OCI-LY3 (cell line): ENCODE measurements at regions not wholly inside any gene's neighbourhood (a gene's known extent, or its start where the extent isn't known, plus 50 kb on each side); places are given as distances from the start of the nearest gene placed in this dataset.

Experiments
- H2AFZ ChIP-seq: fragments of 200-600, 300-600 bp; shearing (Covaris generic); 2 replicates; pipeline ENCODE4 v1.6.0; 2014; ENCODE audit warnings: antibody characterized with exemption, low read depth, low read length
- H3K27ac ChIP-seq: fragments of 200-600, 300-600 bp; sonication (generic); 2 replicates; pipeline ENCODE4 v1.5.1; 2014; ENCODE audit warnings: mild to moderate bottlenecking, low read length, moderate library complexity, mixed read lengths
- H3K27me3 ChIP-seq: fragments of 200-600, 300-600 bp; sonication (generic); 2 replicates; pipeline ENCODE4 v1.6.1; 2014; ENCODE audit warnings: low read depth, low read length, mixed read lengths
- H3K36me3 ChIP-seq: fragments of 200-600, 300-600 bp; sonication (generic); replicated peaks from 2 replicates; pipeline ENCODE3; 2014; ENCODE audit warnings: low read depth, low read length, mixed read lengths
- H3K4me1 ChIP-seq: fragments of 300-600, 200-600 bp; sonication (generic); 2 replicates; pipeline ENCODE4 v1.6.1; 2014; ENCODE audit warnings: low read length, mixed read lengths
- H3K4me2 ChIP-seq: fragments of 200-600, 300-600 bp; sonication (generic); 2 replicates; pipeline ENCODE4 v1.6.1; 2014; ENCODE audit warnings: low read length, mixed read lengths
- H3K4me3 ChIP-seq: fragments of 300-600, 200-600 bp; sonication (generic); 2 replicates; pipeline ENCODE4 v1.5.1; 2014; ENCODE audit warnings: antibody characterized with exemption, mild to moderate bottlenecking, low read length, moderate library complexity
- H3K79me2 ChIP-seq: fragments of 300-600, 200-600 bp; shearing (Covaris generic); 2 replicates; pipeline ENCODE4 v1.6.1; 2014; ENCODE audit warnings: mild to moderate bottlenecking, low read length, mixed read lengths
- H3K9ac ChIP-seq: fragments of 300-600, 200-600 bp; shearing (Covaris generic); 2 replicates; pipeline ENCODE4 v1.6.0; 2014; ENCODE audit warnings: mild to moderate bottlenecking, low read length, moderate library complexity
- H3K9me3 ChIP-seq: fragments of 200-600, 300-600 bp; shearing (Covaris generic); 2 replicates; pipeline ENCODE4 v1.6.1; 2014; ENCODE audit warnings: low read length, mixed read lengths; ENCODE audit not compliant: insufficient read depth
- H4K20me1 ChIP-seq: fragments of 200-600, 300-600 bp; sonication (generic); 2 replicates; pipeline ENCODE4 v1.6.1; 2016; ENCODE audit warnings: low read length, mixed read lengths; ENCODE audit not compliant: insufficient read depth
- EZH2phosphoT487 ChIP-seq: fragments of 200-600 bp; shearing (Covaris generic); IDR thresholded peaks from 2 replicates; pipeline ENCODE4 v1.6.1; 2018; ENCODE audit warnings: antibody characterized with exemption, mixed run types, low read depth
- TF ChIP-seq, protein P1 (sequence below): fragments of 200-600, 300-600 bp; sonication (generic); IDR thresholded peaks from 2 replicates; pipeline ENCODE4 v1.5.1; 2014; ENCODE audit warnings: antibody characterized with exemption, low read length, low read depth

DNA sequence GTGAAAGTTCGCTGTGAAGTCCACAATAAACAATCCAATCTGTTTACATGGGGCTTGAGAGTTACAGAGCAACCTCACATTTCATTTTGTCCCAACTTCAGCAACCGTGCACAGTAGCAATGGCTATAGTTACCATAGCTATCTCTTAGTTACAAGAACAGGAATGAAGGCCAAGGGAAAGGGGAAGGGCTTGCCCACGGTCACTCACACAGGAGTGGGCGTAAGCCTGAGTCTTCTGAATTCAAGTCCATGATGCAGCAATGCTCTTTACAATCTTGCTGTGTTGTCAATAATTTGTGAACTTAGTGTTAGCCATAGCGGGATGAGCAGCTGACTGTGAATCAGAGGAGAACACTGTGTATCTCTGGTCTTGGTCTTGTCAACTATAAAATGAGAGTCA lies 102.9 kb downstream of the ADAMTS15 start:
- no peaks in the 10 kb centered on the region for H3K36me3 ChIP-seq
- H3K4me2 ChIP-seq: no peak overlapping the region
- H3K9ac ChIP-seq: no peak overlapping the region
- no peaks in the 10 kb centered on the region for H3K9me3 ChIP-seq
- peaks cover 18% of the 10 kb centered on the region for H3K27me3 ChIP-seq
- TF ChIP-seq EZH2phosphoT487: no peak
- TF ChIP-seq, protein P1, sequence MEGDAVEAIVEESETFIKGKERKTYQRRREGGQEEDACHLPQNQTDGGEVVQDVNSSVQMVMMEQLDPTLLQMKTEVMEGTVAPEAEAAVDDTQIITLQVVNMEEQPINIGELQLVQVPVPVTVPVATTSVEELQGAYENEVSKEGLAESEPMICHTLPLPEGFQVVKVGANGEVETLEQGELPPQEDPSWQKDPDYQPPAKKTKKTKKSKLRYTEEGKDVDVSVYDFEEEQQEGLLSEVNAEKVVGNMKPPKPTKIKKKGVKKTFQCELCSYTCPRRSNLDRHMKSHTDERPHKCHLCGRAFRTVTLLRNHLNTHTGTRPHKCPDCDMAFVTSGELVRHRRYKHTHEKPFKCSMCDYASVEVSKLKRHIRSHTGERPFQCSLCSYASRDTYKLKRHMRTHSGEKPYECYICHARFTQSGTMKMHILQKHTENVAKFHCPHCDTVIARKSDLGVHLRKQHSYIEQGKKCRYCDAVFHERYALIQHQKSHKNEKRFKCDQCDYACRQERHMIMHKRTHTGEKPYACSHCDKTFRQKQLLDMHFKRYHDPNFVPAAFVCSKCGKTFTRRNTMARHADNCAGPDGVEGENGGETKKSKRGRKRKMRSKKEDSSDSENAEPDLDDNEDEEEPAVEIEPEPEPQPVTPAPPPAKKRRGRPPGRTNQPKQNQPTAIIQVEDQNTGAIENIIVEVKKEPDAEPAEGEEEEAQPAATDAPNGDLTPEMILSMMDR: no peak
- no peak overlapping the region for H2AFZ ChIP-seq
- peaks cover 5% of the 10 kb centered on the region; the same call in 1 of the 2 replicates for H3K4me1 ChIP-seq
- no peaks in the 10 kb centered on the region for H4K20me1 ChIP-seq
- H3K27ac ChIP-seq: no peak overlapping the region
- H3K4me3 ChIP-seq: no peak overlapping the region
- H3K79me2 ChIP-seq: no peaks in the 10 kb centered on the region

DNA sequence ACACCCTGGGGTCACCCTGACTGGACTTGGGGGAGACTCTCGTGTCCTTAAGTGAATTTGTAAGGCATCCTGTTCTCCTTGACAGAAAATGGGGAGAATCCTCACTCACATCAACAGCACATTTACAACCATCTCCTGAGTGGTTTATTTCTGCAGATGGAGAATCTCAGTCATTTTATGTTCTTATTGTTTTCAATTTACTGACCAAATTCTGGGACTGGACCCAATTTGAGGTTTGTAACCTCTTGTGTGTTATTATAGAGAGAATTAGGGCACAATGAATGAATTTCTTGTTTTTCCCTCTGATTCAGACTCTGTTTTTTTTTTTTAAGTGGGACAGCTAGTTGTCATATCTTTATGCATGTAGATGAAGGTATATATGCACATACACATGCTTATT lies 104.9 kb downstream of the ADAMTS15 start:
- peaks cover 5% of the 10 kb centered on the region; the same call in 1 of the 2 replicates for H3K4me1 ChIP-seq
- H3K27ac ChIP-seq: no peak overlapping the region
- H3K79me2 ChIP-seq: no peaks in the 10 kb centered on the region
- H2AFZ ChIP-seq: no peak overlapping the region
- H3K4me2 ChIP-seq: no peak overlapping the region
- no peaks in the 10 kb centered on the region for H4K20me1 ChIP-seq
- H3K4me3 ChIP-seq: no peak overlapping the region
- no peak for TF ChIP-seq EZH2phosphoT487
- TF ChIP-seq, protein P1: no peak
- no peaks in the 10 kb centered on the region for H3K9me3 ChIP-seq
- no peak overlapping the region for H3K9ac ChIP-seq
- peaks cover 18% of the 10 kb centered on the region for H3K27me3 ChIP-seq
- H3K36me3 ChIP-seq: no peaks in the 10 kb centered on the region

DNA sequence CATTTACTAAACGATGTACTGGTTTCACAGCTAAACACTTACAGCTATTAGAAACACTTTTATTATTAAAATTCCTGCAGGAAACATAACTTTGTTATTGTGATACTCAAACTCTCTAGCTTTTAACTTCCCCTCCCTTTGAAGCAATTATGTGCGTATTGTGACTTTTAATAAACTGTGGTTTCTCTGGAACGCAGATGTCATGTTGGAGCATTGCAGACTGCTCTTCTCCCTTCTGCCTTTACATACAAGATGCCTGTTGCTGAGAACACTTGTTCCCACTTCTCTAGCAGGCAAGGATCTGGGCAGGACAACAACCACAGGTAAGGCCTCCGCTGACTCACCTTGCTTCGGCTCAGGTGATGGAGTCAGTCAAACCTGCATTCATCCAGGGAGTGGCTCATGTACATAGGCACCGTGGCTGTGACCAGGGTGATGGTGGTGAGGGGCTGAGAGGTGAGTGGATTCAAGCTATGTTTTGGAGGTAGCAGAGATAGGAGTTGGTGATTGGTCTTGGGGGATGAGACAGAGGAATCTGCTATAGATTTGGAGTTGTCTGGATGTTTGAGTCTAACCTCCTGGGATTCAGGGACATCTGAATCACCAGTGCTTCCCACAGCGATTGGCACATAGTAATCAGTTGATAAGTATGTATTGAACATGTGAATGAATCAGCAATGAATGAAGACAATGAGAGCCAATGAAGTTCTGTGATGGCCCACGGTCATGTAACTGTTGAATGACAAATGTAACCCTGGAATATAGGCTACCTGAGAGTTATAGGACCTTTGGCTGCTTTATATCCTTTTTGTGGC lies 106.0 kb downstream of the ADAMTS15 start:
- H3K9me3 ChIP-seq: no peaks in the 10 kb centered on the region
- H2AFZ ChIP-seq: no peak overlapping the region
- no peaks in the 10 kb centered on the region for H3K79me2 ChIP-seq
- peaks cover 11% of the 10 kb centered on the region; the same call in 1 of the 2 replicates for H3K27me3 ChIP-seq
- H3K9ac ChIP-seq: no peak overlapping the region
- no peak overlapping the region for H3K4me3 ChIP-seq
- H4K20me1 ChIP-seq: no peaks in the 10 kb centered on the region
- H3K36me3 ChIP-seq: no peaks in the 10 kb centered on the region
- H3K4me2 ChIP-seq: no peak overlapping the region
- no peak overlapping the region for H3K27ac ChIP-seq
- TF ChIP-seq EZH2phosphoT487: no peak
- TF ChIP-seq, protein P1: no peak
- H3K4me1 ChIP-seq: peaks cover 5% of the 10 kb centered on the region; the same call in 1 of the 2 replicates

DNA sequence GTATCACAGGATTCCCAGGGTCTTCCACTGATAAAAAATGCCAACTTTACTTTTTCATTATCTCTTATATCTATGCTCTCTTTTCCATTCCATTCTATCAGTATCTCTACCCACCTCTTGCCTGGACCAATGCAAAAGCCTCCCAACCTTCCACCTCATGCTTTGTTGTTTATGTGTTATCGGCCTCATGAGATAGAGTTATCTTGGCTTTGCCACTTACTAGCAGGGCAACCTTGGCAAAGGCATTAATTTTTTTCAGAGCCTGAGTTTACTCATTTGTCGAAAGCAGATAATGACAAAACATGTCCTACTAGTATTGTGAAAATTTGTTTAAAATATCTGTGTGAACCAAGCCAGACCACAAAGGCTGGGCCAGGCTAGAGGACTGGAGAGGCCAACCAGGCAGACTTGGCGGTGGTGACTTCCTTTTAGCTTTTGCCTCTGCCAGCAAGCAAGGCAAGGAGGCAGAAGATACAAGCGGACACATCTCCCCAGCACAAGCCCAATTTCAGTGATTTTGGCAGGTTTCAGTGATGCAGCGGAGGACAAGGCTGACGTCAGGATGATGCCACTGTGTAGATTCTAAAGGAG lies 106.9 kb downstream of the ADAMTS15 start:
- H3K9ac ChIP-seq: no peak overlapping the region
- peaks cover 5% of the 10 kb centered on the region; the same call in 1 of the 2 replicates for H3K4me1 ChIP-seq
- no peak overlapping the region for H3K27ac ChIP-seq
- H3K4me3 ChIP-seq: no peak overlapping the region
- no peaks in the 10 kb centered on the region for H3K9me3 ChIP-seq
- H3K4me2 ChIP-seq: no peak overlapping the region
- peaks cover 10% of the 10 kb centered on the region; the same call in 1 of the 2 replicates for H3K27me3 ChIP-seq
- H3K79me2 ChIP-seq: no peaks in the 10 kb centered on the region
- TF ChIP-seq, protein P1: no peak
- no peak for TF ChIP-seq EZH2phosphoT487
- H3K36me3 ChIP-seq: no peaks in the 10 kb centered on the region
- H2AFZ ChIP-seq: no peak overlapping the region
- no peaks in the 10 kb centered on the region for H4K20me1 ChIP-seq
